Endothelial cell of umbilical vein (primary cell): ENCODE measurements at regions not wholly inside any gene's neighbourhood (a gene's known extent, or its start where the extent isn't known, plus 50 kb on each side); places are given as distances from the start of the nearest gene placed in this dataset.

Experiments
- EZH2 ChIP-seq: IDR thresholded peaks from 2 replicates; pipeline ENCODE4 v1.6.1; 2012; ENCODE audit warnings: borderline replicate concordance, low read depth, mild to moderate bottlenecking, moderate library complexity, low read length, inconsistent platforms; ENCODE audit not compliant: severe bottlenecking
- POLR2AphosphoS5 ChIP-seq: IDR thresholded peaks from 2 replicates; pipeline ENCODE4 v1.6.1; 2012; ENCODE audit warnings: low read depth, mild to moderate bottlenecking, control low read depth, low read length, moderate library complexity; ENCODE audit not compliant: insufficient read depth
- TF ChIP-seq, protein P1 (sequence below), 2 donors: IDR thresholded peaks; 1 replicate in 1 of 2; 2 replicates in 1 of 2; pipeline ENCODE4 v1.5.1; 2011; ENCODE audit warnings: low read length in 2 of 2, mild to moderate bottlenecking in 2 of 2, moderate library complexity in 2 of 2, control low read depth in 1 of 2, inconsistent platforms in 1 of 2, low read depth in 1 of 2; ENCODE audit not compliant: insufficient read depth in 1 of 2; ENCODE audit errors: extremely low read depth in 1 of 2

- TF ChIP-seq EZH2 (no peak), POLR2AphosphoS5 (no peak)
- TF ChIP-seq, protein P1, sequence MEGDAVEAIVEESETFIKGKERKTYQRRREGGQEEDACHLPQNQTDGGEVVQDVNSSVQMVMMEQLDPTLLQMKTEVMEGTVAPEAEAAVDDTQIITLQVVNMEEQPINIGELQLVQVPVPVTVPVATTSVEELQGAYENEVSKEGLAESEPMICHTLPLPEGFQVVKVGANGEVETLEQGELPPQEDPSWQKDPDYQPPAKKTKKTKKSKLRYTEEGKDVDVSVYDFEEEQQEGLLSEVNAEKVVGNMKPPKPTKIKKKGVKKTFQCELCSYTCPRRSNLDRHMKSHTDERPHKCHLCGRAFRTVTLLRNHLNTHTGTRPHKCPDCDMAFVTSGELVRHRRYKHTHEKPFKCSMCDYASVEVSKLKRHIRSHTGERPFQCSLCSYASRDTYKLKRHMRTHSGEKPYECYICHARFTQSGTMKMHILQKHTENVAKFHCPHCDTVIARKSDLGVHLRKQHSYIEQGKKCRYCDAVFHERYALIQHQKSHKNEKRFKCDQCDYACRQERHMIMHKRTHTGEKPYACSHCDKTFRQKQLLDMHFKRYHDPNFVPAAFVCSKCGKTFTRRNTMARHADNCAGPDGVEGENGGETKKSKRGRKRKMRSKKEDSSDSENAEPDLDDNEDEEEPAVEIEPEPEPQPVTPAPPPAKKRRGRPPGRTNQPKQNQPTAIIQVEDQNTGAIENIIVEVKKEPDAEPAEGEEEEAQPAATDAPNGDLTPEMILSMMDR (IDR thresholded peaks at IDR 0.05; ENCODE audit: extremely low read depth in 1 of 2, insufficient read depth in 1 of 2, low read depth in 1 of 2, low read length in 2 of 2): no peak
Measured at GRCh38 chr20:52003415-52003814, 188.2 kb downstream of the ZFP64 start.
